ENCODE measurements at regions not wholly inside any gene's neighbourhood (a gene's known extent, or its start where the extent isn't known, plus 50 kb on each side); places are given as distances from the start of the nearest gene placed in this dataset.

- H3K4me1 ChIP-seq (ENCODE audit: insufficient read depth, low read length, poor library complexity, severe bottlenecking): no peaks in the 10 kb centered on the region
- no peak for DNase-seq (ENCODE audit: low spot score)
- POLR2A ChIA-PET (ENCODE audit: low non-redundant PET): no interaction called here
- CTCF ChIA-PET: no interaction called here
- H3K27ac ChIP-seq (ENCODE audit: low read depth, low read length, poor library complexity, severe bottlenecking): no peak overlapping the region
- TF ChIP-seq EZH2 (IDR thresholded peaks at IDR 0.05; ENCODE audit: borderline replicate concordance, low read depth, low read length, poor library complexity, severe bottlenecking) (no peak), CTCF (conservative IDR thresholded peaks at IDR 0.05; ENCODE audit: low read depth, low read length) (no peak)
- H3K36me3 ChIP-seq (ENCODE audit: insufficient read depth, low read length, poor library complexity, severe bottlenecking): no peaks in the 10 kb centered on the region
- no TSS peak for BruUV-seq (replicated peaks)
- intact Hi-C loops (cut with micrococcal nuclease; ENCODE audit: unreplicated experiment): no loop called here
- no peaks in the 10 kb centered on the region for H3K27me3 ChIP-seq (replicated peaks; ENCODE audit: insufficient read depth, low read depth, low read length, poor library complexity)
- H3K4me3 ChIP-seq (ENCODE audit: low read depth, low read length, poor library complexity, severe bottlenecking): no peak overlapping the region
- no peaks in the 10 kb centered on the region for H3K9me3 ChIP-seq (ENCODE audit: low read depth, low read length, poor library complexity, severe bottlenecking)
These were observed 123.2 kb upstream of the FOXN3 start for GRCh38 chr14:89540009-89540829.

GRCh38 chr14:89537911-89538310 is 120.9 kb upstream of the FOXN3 start:
- Histone ChIP-seq H3K27me3 (replicated peaks; ENCODE audit: insufficient read depth, low read depth, low read length, poor library complexity) (no peaks in the 10 kb centered on the region), H3K4me1 (ENCODE audit: insufficient read depth, low read length, poor library complexity, severe bottlenecking) (no peaks in the 10 kb centered on the region), H3K9me3 (ENCODE audit: low read depth, low read length, poor library complexity, severe bottlenecking) (no peaks in the 10 kb centered on the region), H3K4me3 (ENCODE audit: low read depth, low read length, poor library complexity, severe bottlenecking) (no peak overlapping the region), H3K36me3 (ENCODE audit: insufficient read depth, low read length, poor library complexity, severe bottlenecking) (no peaks in the 10 kb centered on the region), H3K27ac (ENCODE audit: low read depth, low read length, poor library complexity, severe bottlenecking) (no peak overlapping the region)
- ChIA-PET POLR2A (ENCODE audit: low non-redundant PET) (no interaction called here), CTCF (no interaction called here)
- DNase-seq (ENCODE audit: low spot score): no peak
- intact Hi-C loops (cut with micrococcal nuclease; ENCODE audit: unreplicated experiment): no loop called here
- TF ChIP-seq CTCF (conservative IDR thresholded peaks at IDR 0.05; ENCODE audit: low read depth, low read length): no peak
- BruUV-seq (replicated peaks): no TSS peak

GRCh38 chr14:89534902-89535685 is 118.1 kb upstream of the FOXN3 start:
- no peak overlapping the region for H3K27ac ChIP-seq (ENCODE audit: low read depth, low read length, poor library complexity, severe bottlenecking)
- no peak for DNase-seq (ENCODE audit: low spot score)
- no peaks in the 10 kb centered on the region for H3K4me1 ChIP-seq (ENCODE audit: insufficient read depth, low read length, poor library complexity, severe bottlenecking)
- TF ChIP-seq CTCF (conservative IDR thresholded peaks at IDR 0.05; ENCODE audit: low read depth, low read length): no peak
- TF ChIP-seq EZH2 (IDR thresholded peaks at IDR 0.05; ENCODE audit: borderline replicate concordance, low read depth, low read length, poor library complexity, severe bottlenecking): no peak
- POLR2A ChIA-PET (ENCODE audit: low non-redundant PET): no interaction called here
- H3K36me3 ChIP-seq (ENCODE audit: insufficient read depth, low read length, poor library complexity, severe bottlenecking): no peaks in the 10 kb centered on the region
- no TSS peak for BruUV-seq (replicated peaks)
- CTCF ChIA-PET: no interaction called here
- no peak overlapping the region for H3K4me3 ChIP-seq (ENCODE audit: low read depth, low read length, poor library complexity, severe bottlenecking)
- H3K27me3 ChIP-seq (replicated peaks; ENCODE audit: insufficient read depth, low read depth, low read length, poor library complexity): no peaks in the 10 kb centered on the region
- H3K9me3 ChIP-seq (ENCODE audit: low read depth, low read length, poor library complexity, severe bottlenecking): no peaks in the 10 kb centered on the region
- intact Hi-C loops (cut with micrococcal nuclease; ENCODE audit: unreplicated experiment): no loop called here
